ENCODE measurements at regions not wholly inside any gene's neighbourhood (a gene's known extent, or its start where the extent isn't known, plus 50 kb on each side); places are given as distances from the start of the nearest gene placed in this dataset.

- H3K27me3 ChIP-seq (ENCODE audit: control insufficient read depth in 1 of 2, insufficient read depth in 2 of 2, low read length in 2 of 2): no peaks in the 10 kb centered on the region
- no peak overlapping the region for H3K27ac ChIP-seq (ENCODE audit: low read depth in 2 of 2, low read length in 1 of 2)
- no peaks in the 10 kb centered on the region for H3K4me1 ChIP-seq (ENCODE audit: control insufficient read depth in 2 of 2, insufficient read depth in 2 of 2, low read length in 1 of 2)
- no peaks in the 10 kb centered on the region for H3K36me3 ChIP-seq (ENCODE audit: control insufficient read depth in 2 of 2, insufficient read depth in 2 of 2, low read length in 1 of 2)
- H3K9me3 ChIP-seq (ENCODE audit: control insufficient read depth in 2 of 2, insufficient read depth in 1 of 2, low read depth in 1 of 2, low read length in 1 of 2): no peaks in the 10 kb centered on the region
- WGBS, 2 donors: 84 to 89% methylated on average over 2 of the region's 2 CpGs
- H3K4me3 ChIP-seq (ENCODE audit: low read depth in 1 of 2, low read length in 2 of 2): no peak overlapping the region
Measured at GRCh38 chr15:73001840-73002239, 50.4 kb upstream of the NEO1 start.

GRCh38 chr15:73000293-73000692 lies 52.0 kb upstream of the NEO1 start:
- Histone ChIP-seq H3K36me3 (ENCODE audit: control insufficient read depth in 2 of 2, insufficient read depth in 2 of 2, low read length in 1 of 2) (no peaks in the 10 kb centered on the region), H3K27me3 (ENCODE audit: control insufficient read depth in 1 of 2, insufficient read depth in 2 of 2, low read length in 2 of 2) (no peaks in the 10 kb centered on the region), H3K4me3 (ENCODE audit: low read depth in 1 of 2, low read length in 2 of 2) (no peak overlapping the region), H3K27ac (ENCODE audit: low read depth in 2 of 2, low read length in 1 of 2) (no peak overlapping the region), H3K9me3 (ENCODE audit: control insufficient read depth in 2 of 2, insufficient read depth in 1 of 2, low read depth in 1 of 2, low read length in 1 of 2) (no peaks in the 10 kb centered on the region), H3K4me1 (ENCODE audit: control insufficient read depth in 2 of 2, insufficient read depth in 2 of 2, low read length in 1 of 2) (no peaks in the 10 kb centered on the region)
- WGBS, 2 donors: 27 to 48% methylated on average over 4 of the region's 4 CpGs

DNA sequence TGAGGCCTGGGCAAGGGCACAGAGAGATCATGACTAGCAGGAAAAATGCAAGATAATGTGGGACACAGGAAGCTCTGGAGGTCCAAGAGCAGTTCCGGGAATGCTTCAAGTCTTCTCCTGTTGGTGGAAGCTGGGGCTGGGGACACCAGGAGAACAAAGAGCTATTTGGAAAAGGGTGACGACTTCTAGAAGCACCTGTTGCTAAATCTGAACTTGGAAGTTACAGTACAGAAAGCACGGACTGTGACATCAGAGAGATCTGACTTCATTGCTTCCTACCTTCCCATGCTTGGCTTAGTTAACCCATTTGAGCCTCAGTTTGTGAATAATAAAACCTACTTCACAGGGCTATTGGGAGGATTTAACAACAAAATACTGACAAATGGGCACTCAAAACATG lies 52.7 kb upstream of the NEO1 start:
- Histone ChIP-seq H3K4me1 (ENCODE audit: control insufficient read depth in 2 of 2, insufficient read depth in 2 of 2, low read length in 1 of 2) (no peaks in the 10 kb centered on the region), H3K27ac (ENCODE audit: low read depth in 2 of 2, low read length in 1 of 2) (peak overlapping the region; percentile 54 to 67), H3K4me3 (ENCODE audit: low read depth in 1 of 2, low read length in 2 of 2) (no peak overlapping the region), H3K36me3 (ENCODE audit: control insufficient read depth in 2 of 2, insufficient read depth in 2 of 2, low read length in 1 of 2) (no peaks in the 10 kb centered on the region), H3K27me3 (ENCODE audit: control insufficient read depth in 1 of 2, insufficient read depth in 2 of 2, low read length in 2 of 2) (no peaks in the 10 kb centered on the region), H3K9me3 (ENCODE audit: control insufficient read depth in 2 of 2, insufficient read depth in 1 of 2, low read depth in 1 of 2, low read length in 1 of 2) (no peaks in the 10 kb centered on the region)
- WGBS, 2 donors: 71 to 80% methylated on average over 3 of the region's 3 CpGs

GRCh38 chr15:72998681-72999466 lies 53.4 kb upstream of the NEO1 start:
- no peaks in the 10 kb centered on the region for H3K4me1 ChIP-seq (ENCODE audit: control insufficient read depth in 2 of 2, insufficient read depth in 2 of 2, low read length in 1 of 2)
- peak overlapping the region; percentile 54 to 67 for H3K27ac ChIP-seq (ENCODE audit: low read depth in 2 of 2, low read length in 1 of 2)
- no peaks in the 10 kb centered on the region for H3K27me3 ChIP-seq (ENCODE audit: control insufficient read depth in 1 of 2, insufficient read depth in 2 of 2, low read length in 2 of 2)
- WGBS, 2 donors: 56 to 58% methylated on average over 18 of the region's 18 CpGs
- no peaks in the 10 kb centered on the region for H3K36me3 ChIP-seq (ENCODE audit: control insufficient read depth in 2 of 2, insufficient read depth in 2 of 2, low read length in 1 of 2)
- H3K4me3 ChIP-seq (ENCODE audit: low read depth in 1 of 2, low read length in 2 of 2): no peak overlapping the region
- no peaks in the 10 kb centered on the region for H3K9me3 ChIP-seq (ENCODE audit: control insufficient read depth in 2 of 2, insufficient read depth in 1 of 2, low read depth in 1 of 2, low read length in 1 of 2)

DNA sequence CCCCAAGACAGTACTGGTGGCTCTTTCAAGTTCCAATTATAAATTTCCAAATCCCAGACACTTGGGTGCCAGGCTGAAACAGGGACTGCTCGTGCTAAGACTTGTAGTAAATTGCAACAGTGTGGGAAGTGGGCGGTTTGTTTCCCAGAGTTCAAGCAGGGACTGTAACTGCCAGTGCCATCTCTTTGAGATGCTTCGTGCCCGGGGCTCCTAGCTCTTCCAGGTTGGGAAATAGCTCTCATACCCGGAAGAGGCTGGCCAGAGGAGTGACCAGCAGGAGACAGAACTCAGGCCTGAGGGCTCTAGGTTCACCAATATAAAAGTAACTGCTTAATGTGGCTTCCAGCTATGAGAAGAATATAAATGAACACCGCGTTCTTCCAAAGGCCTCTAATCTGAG lies 54.0 kb upstream of the NEO1 start:
- no peaks in the 10 kb centered on the region for H3K27me3 ChIP-seq (ENCODE audit: control insufficient read depth in 1 of 2, insufficient read depth in 2 of 2, low read length in 2 of 2)
- no peaks in the 10 kb centered on the region for H3K4me1 ChIP-seq (ENCODE audit: control insufficient read depth in 2 of 2, insufficient read depth in 2 of 2, low read length in 1 of 2)
- H3K9me3 ChIP-seq (ENCODE audit: control insufficient read depth in 2 of 2, insufficient read depth in 1 of 2, low read depth in 1 of 2, low read length in 1 of 2): no peaks in the 10 kb centered on the region
- peak overlapping the region; percentile 38 to 65 for H3K27ac ChIP-seq (ENCODE audit: low read depth in 2 of 2, low read length in 1 of 2)
- 49 to 57% methylated on average over 7 of the region's 7 CpGs for WGBS, 2 donors
- no peaks in the 10 kb centered on the region for H3K36me3 ChIP-seq (ENCODE audit: control insufficient read depth in 2 of 2, insufficient read depth in 2 of 2, low read length in 1 of 2)
- no peak overlapping the region for H3K4me3 ChIP-seq (ENCODE audit: low read depth in 1 of 2, low read length in 2 of 2)

- Histone ChIP-seq H3K9me3 (ENCODE audit: control insufficient read depth in 2 of 2, insufficient read depth in 1 of 2, low read depth in 1 of 2, low read length in 1 of 2) (no peaks in the 10 kb centered on the region), H3K27ac (ENCODE audit: low read depth in 2 of 2, low read length in 1 of 2) (no peak overlapping the region), H3K4me1 (ENCODE audit: control insufficient read depth in 2 of 2, insufficient read depth in 2 of 2, low read length in 1 of 2) (no peaks in the 10 kb centered on the region), H3K36me3 (ENCODE audit: control insufficient read depth in 2 of 2, insufficient read depth in 2 of 2, low read length in 1 of 2) (no peaks in the 10 kb centered on the region), H3K4me3 (ENCODE audit: low read depth in 1 of 2, low read length in 2 of 2) (no peak overlapping the region), H3K27me3 (ENCODE audit: control insufficient read depth in 1 of 2, insufficient read depth in 2 of 2, low read length in 2 of 2) (no peaks in the 10 kb centered on the region)
- WGBS, 2 donors: 69 to 77% methylated on average over 2 of the region's 2 CpGs
Measured at GRCh38 chr15:72995849-72996248, 56.4 kb upstream of the NEO1 start.

DNA sequence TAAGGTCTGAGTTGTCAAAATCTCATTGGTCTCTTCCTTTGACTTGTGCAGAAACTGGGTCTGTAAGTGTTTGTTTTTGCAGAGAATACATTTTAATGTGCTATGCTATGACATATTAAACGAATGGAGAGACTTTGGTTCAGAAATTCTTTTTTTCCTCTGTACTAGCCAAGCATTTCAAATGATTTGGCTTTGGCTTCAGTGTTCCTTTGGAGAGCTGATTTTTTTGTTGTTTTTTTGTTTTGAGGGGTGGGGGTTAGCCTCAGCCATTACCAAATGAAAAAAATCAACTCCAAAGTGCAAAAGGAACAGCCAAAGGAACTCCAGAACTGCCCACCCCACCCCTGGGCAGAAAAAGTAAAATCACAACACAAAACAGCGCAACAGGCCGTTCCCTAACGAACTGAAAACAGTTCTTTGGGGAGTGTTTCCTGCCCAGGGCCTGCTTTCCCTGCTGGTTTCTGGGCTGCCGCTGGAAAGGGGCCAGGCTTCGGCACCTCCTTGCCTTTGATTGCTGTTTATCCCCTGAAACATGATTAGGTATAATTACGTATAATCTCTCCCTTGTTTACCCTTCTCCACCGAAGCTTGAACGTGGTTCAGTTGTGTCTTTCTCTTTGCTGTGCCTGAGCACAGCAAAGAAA lies 57.6 kb upstream of the NEO1 start:
- Histone ChIP-seq H3K4me3 (ENCODE audit: low read depth in 1 of 2, low read length in 2 of 2) (no peak overlapping the region), H3K9me3 (ENCODE audit: control insufficient read depth in 2 of 2, insufficient read depth in 1 of 2, low read depth in 1 of 2, low read length in 1 of 2) (no peaks in the 10 kb centered on the region), H3K27ac (ENCODE audit: low read depth in 2 of 2, low read length in 1 of 2) (peak overlapping the region; percentile 63 to 68), H3K4me1 (ENCODE audit: control insufficient read depth in 2 of 2, insufficient read depth in 2 of 2, low read length in 1 of 2) (no peaks in the 10 kb centered on the region), H3K36me3 (ENCODE audit: control insufficient read depth in 2 of 2, insufficient read depth in 2 of 2, low read length in 1 of 2) (no peaks in the 10 kb centered on the region), H3K27me3 (ENCODE audit: control insufficient read depth in 1 of 2, insufficient read depth in 2 of 2, low read length in 2 of 2) (no peaks in the 10 kb centered on the region)
- WGBS, 2 donors: 28 to 32% methylated on average over 9 of the region's 9 CpGs

DNA sequence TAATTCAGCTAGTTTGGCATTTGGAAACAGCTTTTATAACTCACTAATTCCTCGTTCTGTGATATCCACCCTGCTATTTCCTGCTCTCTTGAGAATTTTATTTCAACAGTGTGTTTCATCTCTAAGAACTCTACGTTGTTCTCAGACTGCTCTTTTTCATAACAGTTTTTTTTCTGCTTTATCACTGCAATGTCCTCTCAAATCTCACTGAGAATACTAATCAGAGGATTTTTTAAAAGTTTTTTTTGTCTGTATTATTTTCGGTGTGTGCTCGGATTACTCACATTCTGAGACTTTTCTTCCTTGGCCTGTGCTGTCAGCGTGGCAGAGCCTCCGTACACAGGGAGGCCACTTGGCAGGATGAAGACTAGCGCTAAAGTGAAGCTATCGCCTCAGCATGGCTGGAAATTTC lies 59.4 kb upstream of the NEO1 start:
- WGBS, 2 donors: 69 to 73% methylated on average over 8 of the region's 8 CpGs
- Histone ChIP-seq H3K27me3 (ENCODE audit: control insufficient read depth in 1 of 2, insufficient read depth in 2 of 2, low read length in 2 of 2) (no peaks in the 10 kb centered on the region), H3K9me3 (ENCODE audit: control insufficient read depth in 2 of 2, insufficient read depth in 1 of 2, low read depth in 1 of 2, low read length in 1 of 2) (no peaks in the 10 kb centered on the region), H3K27ac (ENCODE audit: low read depth in 2 of 2, low read length in 1 of 2) (no peak overlapping the region), H3K36me3 (ENCODE audit: control insufficient read depth in 2 of 2, insufficient read depth in 2 of 2, low read length in 1 of 2) (no peaks in the 10 kb centered on the region), H3K4me3 (ENCODE audit: low read depth in 1 of 2, low read length in 2 of 2) (no peak overlapping the region), H3K4me1 (ENCODE audit: control insufficient read depth in 2 of 2, insufficient read depth in 2 of 2, low read length in 1 of 2) (no peaks in the 10 kb centered on the region)

GRCh38 chr15:72991026-72991425 lies 61.2 kb upstream of the NEO1 start:
- H3K27ac ChIP-seq (ENCODE audit: low read depth in 2 of 2, low read length in 1 of 2): no peak overlapping the region
- H3K9me3 ChIP-seq (ENCODE audit: control insufficient read depth in 2 of 2, insufficient read depth in 1 of 2, low read depth in 1 of 2, low read length in 1 of 2): no peaks in the 10 kb centered on the region
- no peaks in the 10 kb centered on the region for H3K36me3 ChIP-seq (ENCODE audit: control insufficient read depth in 2 of 2, insufficient read depth in 2 of 2, low read length in 1 of 2)
- no peaks in the 10 kb centered on the region for H3K4me1 ChIP-seq (ENCODE audit: control insufficient read depth in 2 of 2, insufficient read depth in 2 of 2, low read length in 1 of 2)
- 83 to 85% methylated on average over 3 of the region's 3 CpGs for WGBS, 2 donors
- no peak overlapping the region for H3K4me3 ChIP-seq (ENCODE audit: low read depth in 1 of 2, low read length in 2 of 2)
- H3K27me3 ChIP-seq (ENCODE audit: control insufficient read depth in 1 of 2, insufficient read depth in 2 of 2, low read length in 2 of 2): no peaks in the 10 kb centered on the region

Measured in esophagus (tissue), 2 donors.